ENCODE measurements at regions not wholly inside any gene's neighbourhood (a gene's known extent, or its start where the extent isn't known, plus 50 kb on each side); places are given as distances from the start of the nearest gene placed in this dataset.

- CTCF ChIA-PET (ENCODE audit: partially characterized antibody), result no interaction called here
- no peak for DNase-seq
- Histone ChIP-seq H3K9me3 (ENCODE audit: control insufficient read depth in 1 of 2, low read length in 2 of 2) (no peaks in the 10 kb centered on the region), H3K4me3 (ENCODE audit: low read length in 2 of 2) (no peak overlapping the region), H3K4me1 (ENCODE audit: insufficient read depth, low read length) (no peaks in the 10 kb centered on the region), H3K36me3 (ENCODE audit: insufficient read depth, low read length) (no peaks in the 10 kb centered on the region), H3K27me3 (ENCODE audit: insufficient read depth, low read length) (no peaks in the 10 kb centered on the region), H3K27ac (ENCODE audit: low read depth, low read length) (no peak overlapping the region)
- intact Hi-C loops (cut with micrococcal nuclease), result no loop called here
- Mint-ChIP-seq H3K27ac (no peak overlapping the region), H3K4me1 (no peaks in the 10 kb centered on the region), H3K9me3 (peaks cover 0 to 2% (median 0%) of the 10 kb centered on the region in 8 donors), H3K36me3 (no peaks in the 10 kb centered on the region), H3K27me3 (peaks cover 10 to 19% of the 10 kb centered on the region in 2 donors), H3K4me3 (no peak overlapping the region)
- POLR2A ChIA-PET (ENCODE audit: partially characterized antibody), result no interaction called here
These were observed 93.0 kb upstream of the DAB2 start for GRCh38 chr5:39517800-39518199.

- no peaks in the 10 kb centered on the region for H3K9me3 ChIP-seq (ENCODE audit: control insufficient read depth in 1 of 2, low read length in 2 of 2)
- no peak overlapping the region for H3K4me3 ChIP-seq (ENCODE audit: low read length in 2 of 2)
- Mint-ChIP-seq H3K4me3 (no peak overlapping the region), H3K27ac (no peak overlapping the region), H3K27me3 (peaks cover 8% of the 10 kb centered on the region in 2 donors), H3K9me3 (peaks cover 0 to 2% (median 0%) of the 10 kb centered on the region in 8 donors), H3K4me1 (no peaks in the 10 kb centered on the region), H3K36me3 (no peaks in the 10 kb centered on the region)
- no peaks in the 10 kb centered on the region for H3K27me3 ChIP-seq (ENCODE audit: insufficient read depth, low read length)
- H3K4me1 ChIP-seq (ENCODE audit: insufficient read depth, low read length), result no peaks in the 10 kb centered on the region
- ChIA-PET POLR2A (ENCODE audit: partially characterized antibody) (no interaction called here), CTCF (ENCODE audit: partially characterized antibody) (interaction anchor here (1.6 kb wide), 1 partner anchor 11 kb away, joined by 3 read pairs; no protein-coding TSS in a partner anchor)
- intact Hi-C loops (cut with micrococcal nuclease), result no loop called here
- H3K36me3 ChIP-seq (ENCODE audit: insufficient read depth, low read length), result no peaks in the 10 kb centered on the region
- no peak for DNase-seq
- no peak overlapping the region for H3K27ac ChIP-seq (ENCODE audit: low read depth, low read length)
These were observed 91.1 kb upstream of the DAB2 start for GRCh38 chr5:39515881-39516280.

- intact Hi-C loops (cut with micrococcal nuclease), result no loop called here
- Mint-ChIP-seq H3K4me1 (no peaks in the 10 kb centered on the region), H3K27ac (no peak overlapping the region), H3K9me3 (no peaks in the 10 kb centered on the region), H3K4me3 (no peak overlapping the region), H3K36me3 (no peaks in the 10 kb centered on the region), H3K27me3 (peaks cover 8 to 11% of the 10 kb centered on the region in 2 donors)
- H3K27ac ChIP-seq (ENCODE audit: low read depth, low read length), result no peak overlapping the region
- ChIA-PET POLR2A (ENCODE audit: partially characterized antibody) (no interaction called here), CTCF (ENCODE audit: partially characterized antibody) (no interaction called here)
- no peaks in the 10 kb centered on the region for H3K9me3 ChIP-seq (ENCODE audit: control insufficient read depth in 1 of 2, low read length in 2 of 2)
- H3K27me3 ChIP-seq (ENCODE audit: insufficient read depth, low read length), result peaks cover 3% of the 10 kb centered on the region
- no peaks in the 10 kb centered on the region for H3K36me3 ChIP-seq (ENCODE audit: insufficient read depth, low read length)
- no peaks in the 10 kb centered on the region for H3K4me1 ChIP-seq (ENCODE audit: insufficient read depth, low read length)
- H3K4me3 ChIP-seq (ENCODE audit: low read length in 2 of 2), result no peak overlapping the region
- no peak for DNase-seq
These were observed 88.5 kb upstream of the DAB2 start for GRCh38 chr5:39513236-39513635.

- Histone ChIP-seq H3K4me3 (ENCODE audit: low read length in 2 of 2) (no peak overlapping the region), H3K4me1 (ENCODE audit: insufficient read depth, low read length) (no peaks in the 10 kb centered on the region), H3K9me3 (ENCODE audit: control insufficient read depth in 1 of 2, low read length in 2 of 2) (no peaks in the 10 kb centered on the region), H3K36me3 (ENCODE audit: insufficient read depth, low read length) (no peaks in the 10 kb centered on the region), H3K27ac (ENCODE audit: low read depth, low read length) (no peak overlapping the region), H3K27me3 (ENCODE audit: insufficient read depth, low read length) (peaks cover 3% of the 10 kb centered on the region)
- Mint-ChIP-seq H3K27ac (no peak overlapping the region), H3K4me1 (peaks cover 0 to 1% (median 0%) of the 10 kb centered on the region in 4 donors), H3K9me3 (peaks cover 0 to 2% (median 0%) of the 10 kb centered on the region in 8 donors), H3K27me3 (peaks cover 16 to 20% of the 10 kb centered on the region in 2 donors), H3K4me3 (no peak overlapping the region), H3K36me3 (no peaks in the 10 kb centered on the region)
- CTCF ChIA-PET (ENCODE audit: partially characterized antibody), result interaction anchor here (1.1 kb wide), 1 partner anchor 128 kb away, joined by 3 read pairs; no protein-coding TSS in a partner anchor
- POLR2A ChIA-PET (ENCODE audit: partially characterized antibody), result no interaction called here
- intact Hi-C loops (cut with micrococcal nuclease), result no loop called here
- no peak for DNase-seq
These were observed 81.4 kb upstream of the DAB2 start for GRCh38 chr5:39506211-39506610.

GRCh38 chr5:39505791-39506190 lies 81.0 kb upstream of the DAB2 start:
- CTCF ChIA-PET (ENCODE audit: partially characterized antibody), result interaction anchor here (1.1 to 1.5 kb wide), 2 partner anchors 10 to 128 kb away, joined by 3 read pairs; no protein-coding TSS in a partner anchor

GRCh38 chr5:39505363-39505762 lies 80.6 kb upstream of the DAB2 start:
- Histone ChIP-seq H3K27ac (ENCODE audit: low read depth, low read length) (no peak overlapping the region), H3K9me3 (ENCODE audit: control insufficient read depth in 1 of 2, low read length in 2 of 2) (no peaks in the 10 kb centered on the region), H3K36me3 (ENCODE audit: insufficient read depth, low read length) (no peaks in the 10 kb centered on the region), H3K4me3 (ENCODE audit: low read length in 2 of 2) (no peak overlapping the region), H3K27me3 (ENCODE audit: insufficient read depth, low read length) (peaks cover 3% of the 10 kb centered on the region), H3K4me1 (ENCODE audit: insufficient read depth, low read length) (no peaks in the 10 kb centered on the region)
- no peaks in the 10 kb centered on the region for H3K36me3 Mint-ChIP-seq
- ChIA-PET CTCF (ENCODE audit: partially characterized antibody) (interaction anchor here (1.1 to 1.5 kb wide), 2 partner anchors 11 to 127 kb away, joined by 3 read pairs; no protein-coding TSS in a partner anchor), POLR2A (ENCODE audit: partially characterized antibody) (no interaction called here)
- no peak for DNase-seq
- H3K27ac Mint-ChIP-seq, result no peak overlapping the region
- H3K9me3 Mint-ChIP-seq, result peaks cover 0 to 2% (median 0%) of the 10 kb centered on the region in 8 donors
- no peak overlapping the region for H3K4me3 Mint-ChIP-seq
- peaks cover 0 to 1% (median 0%) of the 10 kb centered on the region in 4 donors for H3K4me1 Mint-ChIP-seq
- peaks cover 15 to 16% of the 10 kb centered on the region in 2 donors for H3K27me3 Mint-ChIP-seq
- intact Hi-C loops (cut with micrococcal nuclease), result no loop called here

More at GRCh38 chr5:39505791-39506190, 81.0 kb upstream of the DAB2 start:
- no peak for DNase-seq
- POLR2A ChIA-PET (ENCODE audit: partially characterized antibody), result no interaction called here
- Histone ChIP-seq H3K36me3 (ENCODE audit: insufficient read depth, low read length) (no peaks in the 10 kb centered on the region), H3K9me3 (ENCODE audit: control insufficient read depth in 1 of 2, low read length in 2 of 2) (no peaks in the 10 kb centered on the region), H3K4me3 (ENCODE audit: low read length in 2 of 2) (no peak overlapping the region), H3K4me1 (ENCODE audit: insufficient read depth, low read length) (no peaks in the 10 kb centered on the region), H3K27me3 (ENCODE audit: insufficient read depth, low read length) (peaks cover 3% of the 10 kb centered on the region), H3K27ac (ENCODE audit: low read depth, low read length) (no peak overlapping the region)
- Mint-ChIP-seq H3K36me3 (no peaks in the 10 kb centered on the region), H3K4me3 (no peak overlapping the region), H3K4me1 (peaks cover 0 to 1% (median 0%) of the 10 kb centered on the region in 4 donors), H3K9me3 (peaks cover 0 to 2% (median 0%) of the 10 kb centered on the region in 8 donors), H3K27ac (no peak overlapping the region), H3K27me3 (peaks cover 16 to 20% of the 10 kb centered on the region in 2 donors)
- intact Hi-C loops (cut with micrococcal nuclease), result no loop called here

GRCh38 chr5:39503155-39503554 lies 78.4 kb upstream of the DAB2 start:
- no peaks in the 10 kb centered on the region for H3K4me1 ChIP-seq (ENCODE audit: insufficient read depth, low read length)
- H3K4me3 Mint-ChIP-seq, result no peak overlapping the region
- H3K27me3 Mint-ChIP-seq, result peaks cover 20% of the 10 kb centered on the region in 2 donors
- DNase-seq, result no peak
- H3K4me3 ChIP-seq (ENCODE audit: low read length in 2 of 2), result no peak overlapping the region
- ChIA-PET CTCF (ENCODE audit: partially characterized antibody) (no interaction called here), POLR2A (ENCODE audit: partially characterized antibody) (no interaction called here)
- H3K27me3 ChIP-seq (ENCODE audit: insufficient read depth, low read length), result no peaks in the 10 kb centered on the region
- intact Hi-C loops (cut with micrococcal nuclease), result no loop called here
- peaks cover 0 to 1% (median 0%) of the 10 kb centered on the region in 4 donors for H3K4me1 Mint-ChIP-seq
- H3K9me3 ChIP-seq (ENCODE audit: control insufficient read depth in 1 of 2, low read length in 2 of 2), result no peaks in the 10 kb centered on the region
- H3K9me3 Mint-ChIP-seq, result peaks cover 0 to 2% (median 0%) of the 10 kb centered on the region in 8 donors
- H3K27ac Mint-ChIP-seq, result peak overlapping the region in 1 of 7 donors; percentile 25
- no peaks in the 10 kb centered on the region for H3K36me3 ChIP-seq (ENCODE audit: insufficient read depth, low read length)
- H3K36me3 Mint-ChIP-seq, result no peaks in the 10 kb centered on the region
- no peak overlapping the region for H3K27ac ChIP-seq (ENCODE audit: low read depth, low read length)
